ENCODE measurements at regions not wholly inside any gene's neighbourhood (a gene's known extent, or its start where the extent isn't known, plus 50 kb on each side); places are given as distances from the start of the nearest gene placed in this dataset.

GRCh38 chrY:8336112-8336774 lies 1001.0 kb upstream of the TSPY4 start:
- TF ChIP-seq POLR2A (IDR thresholded peaks at IDR 0.05) (no peak), CTCF (IDR thresholded peaks at IDR 0.05) (no peak)

Measured in body of pancreas (tissue), 4 donors.